ENCODE measurements at regions not wholly inside any gene's neighbourhood (a gene's known extent, or its start where the extent isn't known, plus 50 kb on each side); places are given as distances from the start of the nearest gene placed in this dataset.

DNA sequence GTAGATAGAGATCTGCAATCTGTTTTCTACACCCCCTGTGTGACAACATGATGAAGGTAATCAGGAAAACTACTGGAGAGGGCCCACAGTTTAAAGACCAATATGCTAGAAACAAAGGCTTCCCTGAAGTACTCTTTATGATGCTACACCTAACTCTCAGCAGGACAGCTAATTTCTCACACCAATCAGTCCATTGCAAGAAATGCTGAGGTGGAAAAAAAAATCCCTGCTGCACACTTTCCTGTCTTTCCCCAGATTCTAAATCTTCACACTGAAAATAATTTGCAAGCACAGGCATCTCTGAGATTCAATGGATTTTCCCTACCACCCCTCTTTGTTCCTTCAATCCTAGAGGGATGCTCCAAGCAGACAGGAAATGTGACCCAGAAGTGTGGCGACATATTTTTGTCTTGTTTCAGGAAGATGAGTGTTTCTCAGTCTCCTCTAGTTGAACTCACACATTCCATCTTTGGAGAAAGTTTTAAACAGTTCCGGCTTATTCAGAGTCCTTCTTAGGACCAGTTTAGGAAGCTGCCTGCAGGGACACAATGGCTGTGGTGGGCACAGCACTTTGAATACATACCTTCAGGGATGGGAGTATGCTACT, 671.6 kb downstream of the DIAPH3 start:
- TF ChIP-seq, protein P1, sequence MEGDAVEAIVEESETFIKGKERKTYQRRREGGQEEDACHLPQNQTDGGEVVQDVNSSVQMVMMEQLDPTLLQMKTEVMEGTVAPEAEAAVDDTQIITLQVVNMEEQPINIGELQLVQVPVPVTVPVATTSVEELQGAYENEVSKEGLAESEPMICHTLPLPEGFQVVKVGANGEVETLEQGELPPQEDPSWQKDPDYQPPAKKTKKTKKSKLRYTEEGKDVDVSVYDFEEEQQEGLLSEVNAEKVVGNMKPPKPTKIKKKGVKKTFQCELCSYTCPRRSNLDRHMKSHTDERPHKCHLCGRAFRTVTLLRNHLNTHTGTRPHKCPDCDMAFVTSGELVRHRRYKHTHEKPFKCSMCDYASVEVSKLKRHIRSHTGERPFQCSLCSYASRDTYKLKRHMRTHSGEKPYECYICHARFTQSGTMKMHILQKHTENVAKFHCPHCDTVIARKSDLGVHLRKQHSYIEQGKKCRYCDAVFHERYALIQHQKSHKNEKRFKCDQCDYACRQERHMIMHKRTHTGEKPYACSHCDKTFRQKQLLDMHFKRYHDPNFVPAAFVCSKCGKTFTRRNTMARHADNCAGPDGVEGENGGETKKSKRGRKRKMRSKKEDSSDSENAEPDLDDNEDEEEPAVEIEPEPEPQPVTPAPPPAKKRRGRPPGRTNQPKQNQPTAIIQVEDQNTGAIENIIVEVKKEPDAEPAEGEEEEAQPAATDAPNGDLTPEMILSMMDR (IDR thresholded peaks at IDR 0.05; ENCODE audit: insufficient read depth, missing control alignments), result no peak
- FAIRE-seq (no peak), DNase-seq (ENCODE audit: insufficient read length, low spot score) (no peak)

DNA sequence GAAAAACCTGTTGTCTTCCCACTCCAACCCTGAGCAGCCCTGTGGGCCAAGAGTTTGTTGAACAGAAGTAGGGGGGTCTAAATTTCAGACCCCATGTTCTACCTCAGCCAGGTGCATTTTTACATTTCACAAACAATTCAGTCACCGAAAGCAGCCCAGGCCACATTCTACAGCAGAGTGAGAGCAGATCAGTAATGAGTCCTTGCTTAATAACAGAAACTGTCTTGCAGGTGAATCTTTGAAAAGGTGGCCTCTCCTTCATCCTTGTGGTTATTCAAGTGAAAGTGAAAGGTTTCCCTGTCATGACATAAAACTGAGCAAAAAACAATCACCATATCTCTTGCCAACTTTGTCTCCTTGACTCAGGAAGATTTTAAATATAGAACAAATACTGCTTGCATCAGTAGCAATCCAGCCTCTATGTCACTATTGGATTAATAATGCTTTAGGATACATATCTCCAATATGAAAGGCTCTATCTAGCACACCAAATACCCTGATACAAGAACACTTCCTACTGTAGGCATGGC, 670.2 kb downstream of the DIAPH3 start:
- no peak for FAIRE-seq

DNA sequence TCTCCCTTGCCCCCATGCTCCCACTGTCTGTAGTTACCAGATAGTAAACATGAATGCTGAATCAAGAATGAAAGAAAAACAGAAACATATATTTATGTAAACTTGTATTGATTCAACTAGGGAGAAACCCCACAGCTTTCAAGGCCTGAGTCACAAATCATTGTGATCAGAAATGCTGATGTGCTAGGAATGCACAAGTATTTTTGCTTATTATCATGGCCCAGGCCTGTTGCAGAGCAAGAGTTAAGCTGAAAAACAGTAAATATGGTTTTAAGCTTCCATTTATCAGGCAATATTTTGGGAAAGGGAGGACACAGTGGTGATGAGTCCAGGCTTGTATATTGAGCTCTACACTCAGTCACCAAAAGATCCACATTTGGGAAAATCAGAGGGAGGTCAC, 669.6 kb downstream of the DIAPH3 start:
- FAIRE-seq (no peak), DNase-seq (ENCODE audit: insufficient read length, low spot score) (no peak)
- TF ChIP-seq, protein P1 (IDR thresholded peaks at IDR 0.05; ENCODE audit: insufficient read depth, missing control alignments), result no peak

More for the DNA sequence above, 670.2 kb downstream of the DIAPH3 start:
- DNase-seq (ENCODE audit: insufficient read length, low spot score), result no peak
- TF ChIP-seq, protein P1 (IDR thresholded peaks at IDR 0.05; ENCODE audit: insufficient read depth, missing control alignments), result no peak

DNA sequence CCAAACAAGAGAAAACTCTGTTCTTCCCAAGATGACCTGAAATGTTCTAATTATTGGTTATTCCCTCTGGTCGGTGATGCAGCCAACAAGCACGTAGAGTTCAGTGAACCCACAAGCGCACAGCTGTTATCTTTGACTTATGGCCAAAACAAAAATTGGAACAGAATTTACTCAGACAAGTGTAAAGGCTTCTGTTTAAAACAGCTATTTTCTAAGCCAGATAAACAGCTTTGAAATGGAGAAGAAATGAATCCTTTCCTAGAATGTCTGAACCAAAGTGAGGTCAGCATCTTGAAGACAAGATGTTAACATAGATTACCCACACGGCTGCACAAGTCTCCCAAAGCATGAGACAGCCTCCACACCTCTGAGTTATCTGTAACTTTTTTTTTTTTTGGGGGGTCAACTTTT, 669.2 kb downstream of the DIAPH3 start:
- DNase-seq (ENCODE audit: insufficient read length, low spot score) (no peak), FAIRE-seq (no peak)
- TF ChIP-seq, protein P1 (IDR thresholded peaks at IDR 0.05; ENCODE audit: insufficient read depth, missing control alignments), result no peak

DNA sequence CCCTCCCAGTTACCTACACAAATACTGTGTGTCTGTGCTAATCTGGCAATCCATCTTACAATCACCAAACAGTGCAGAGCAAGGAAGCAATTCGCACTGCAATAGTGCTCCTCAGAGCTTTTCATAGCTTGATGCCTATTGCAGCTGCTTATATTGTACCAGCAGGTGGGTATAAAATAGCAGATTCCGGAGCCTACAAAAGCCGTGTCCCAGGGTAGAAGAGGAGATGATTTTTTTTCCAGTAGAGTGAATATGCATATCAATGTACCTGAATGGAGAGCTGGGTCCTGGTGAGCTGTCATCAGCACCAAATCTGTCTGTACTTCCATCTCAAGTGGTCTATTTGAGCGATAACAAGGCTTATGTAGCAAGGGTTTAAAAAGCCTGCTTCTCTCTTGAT, 668.4 kb downstream of the DIAPH3 start:
- FAIRE-seq (no peak), DNase-seq (ENCODE audit: insufficient read length, low spot score) (no peak)

DNA sequence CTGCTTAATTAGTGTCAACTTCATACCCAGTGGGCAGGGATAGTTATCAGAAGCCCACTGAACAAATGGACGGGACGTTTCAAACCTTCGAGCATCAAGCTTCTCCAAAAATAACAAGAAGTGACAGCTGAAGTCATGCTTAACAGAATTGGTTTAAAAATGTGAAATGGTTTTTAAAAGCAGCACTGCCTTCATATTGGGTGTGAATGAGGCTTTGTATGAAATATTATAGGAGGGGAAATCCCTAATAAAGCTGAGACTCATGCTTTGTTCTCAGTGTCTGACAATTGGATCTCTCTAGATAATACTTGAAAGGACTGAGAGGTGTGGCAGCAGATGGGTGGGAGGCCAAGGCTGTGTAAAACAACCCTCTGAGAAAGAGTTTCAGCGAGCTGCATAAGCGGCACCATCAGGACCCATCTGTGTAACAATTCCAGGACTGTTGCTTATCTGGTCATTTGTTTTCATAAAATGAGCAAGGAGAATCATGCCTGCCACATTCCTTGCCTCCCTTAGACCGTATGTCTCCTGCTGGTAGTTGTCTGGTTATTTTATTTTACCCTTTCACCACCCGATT, 667.7 kb downstream of the DIAPH3 start:
- no peak for DNase-seq (ENCODE audit: insufficient read length, low spot score)
- no peak for FAIRE-seq
- TF ChIP-seq, protein P1 (IDR thresholded peaks at IDR 0.05; ENCODE audit: insufficient read depth, missing control alignments), result no peak

More for the DNA sequence above, 668.4 kb downstream of the DIAPH3 start:
- TF ChIP-seq, protein P1 (IDR thresholded peaks at IDR 0.05; ENCODE audit: insufficient read depth, missing control alignments), result no peak

DNA sequence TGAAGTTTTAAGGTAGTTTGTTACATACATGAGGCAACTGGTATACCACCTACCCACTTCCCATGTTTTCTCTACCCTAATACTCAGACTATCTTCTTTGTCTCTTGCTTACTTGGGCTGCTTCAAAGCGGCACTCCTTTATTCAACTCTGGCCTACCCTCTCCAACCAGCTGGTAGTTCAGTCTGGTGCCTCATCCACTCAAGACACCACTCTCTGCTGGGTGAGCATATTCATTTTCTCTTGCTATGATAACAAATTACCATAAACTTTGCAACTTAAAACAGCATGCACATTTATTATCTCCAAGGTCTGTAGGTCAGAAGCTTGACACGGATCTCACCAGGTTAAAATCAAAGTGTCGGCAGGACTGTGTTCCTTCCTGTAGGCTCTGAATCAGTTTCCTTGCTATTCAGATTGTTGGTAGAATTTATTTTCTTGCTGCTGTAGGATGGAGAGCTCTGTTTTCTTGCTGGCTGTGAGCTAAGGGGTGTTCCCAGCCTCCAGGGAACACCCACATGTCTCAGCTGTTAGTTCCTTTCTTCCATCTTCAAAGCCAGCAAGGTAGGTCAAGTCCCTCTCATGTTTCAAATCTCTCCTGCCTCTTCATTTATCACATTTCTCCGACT, 666.0 kb downstream of the DIAPH3 start:
- FAIRE-seq (no peak), DNase-seq (ENCODE audit: insufficient read length, low spot score) (no peak)
- TF ChIP-seq, protein P1 (IDR thresholded peaks at IDR 0.05; ENCODE audit: insufficient read depth, missing control alignments), result no peak
